COLO668 (cell line): ENCODE measurements at regions not wholly inside any gene's neighbourhood (a gene's known extent, or its start where the extent isn't known, plus 50 kb on each side); places are given as distances from the start of the nearest gene placed in this dataset.
"Not testable (repeated sequence)": the region's sequence is repeated elsewhere in the genome, so short reads cannot be mapped to it uniquely, and the experiment has no call there.

Experiments used
- DNase-seq: peaks from one replicate; lab custom pipeline; 2025; ENCODE audit not compliant: unreplicated experiment; lab: John Stamatoyannopoulos, UW

- no peak for DNase-seq
Observed at GRCh38 chr20:12925863-12926793, 82.6 kb upstream of the SPTLC3 start.

- DNase-seq = no peak
Observed at GRCh38 chr20:12927489-12927888, 81.3 kb upstream of the SPTLC3 start.

- DNase-seq = no peak
Observed at GRCh38 chr20:12928358-12928754, 80.4 kb upstream of the SPTLC3 start.

- DNase-seq = no peak
Observed at GRCh38 chr20:12928755-12929401, 79.9 kb upstream of the SPTLC3 start.

- peak; percentile 34 for DNase-seq
Observed at GRCh38 chr20:12936020-12936419, 72.8 kb upstream of the SPTLC3 start.

GRCh38 chr20:12936524-12936923, 72.2 kb upstream of the SPTLC3 start:
- no peak for DNase-seq

GRCh38 chr20:12941025-12941424, 67.7 kb upstream of the SPTLC3 start:
- no peak for DNase-seq

GRCh38 chr20:12942123-12942522, 66.6 kb upstream of the SPTLC3 start:
- no peak for DNase-seq

GRCh38 chr20:12946789-12947188, 62.0 kb upstream of the SPTLC3 start:
- no peak for DNase-seq

- DNase-seq = no peak
Observed at GRCh38 chr20:12947691-12948090, 61.1 kb upstream of the SPTLC3 start.

- no peak for DNase-seq
Observed at GRCh38 chr20:12949429-12949980, 59.3 kb upstream of the SPTLC3 start.

GRCh38 chr20:12954254-12954653, 54.5 kb upstream of the SPTLC3 start:
- DNase-seq = not testable (repeated sequence)

- no peak for DNase-seq
Observed at GRCh38 chr20:12955611-12956010, 53.2 kb upstream of the SPTLC3 start.

GRCh38 chr20:12956303-12956702, 52.5 kb upstream of the SPTLC3 start:
- DNase-seq = no peak

- DNase-seq = no peak
Observed at GRCh38 chr20:12957968-12958367, 50.8 kb upstream of the SPTLC3 start.
